HEK293 (cell line): ENCODE measurements at regions not wholly inside any gene's neighbourhood (a gene's known extent, or its start where the extent isn't known, plus 50 kb on each side); places are given as distances from the start of the nearest gene placed in this dataset.

Experiments
- CTCF ChIA-PET: fragments of 350-600 bp; formaldehyde crosslinking; extraction: SDS; loops from one replicate; lab custom pipeline; 2021; ENCODE audit warnings: antibody characterized with exemption; lab: Yijun Ruan, JAX
- POLR2A ChIA-PET: fragments of 300-600 bp; formaldehyde crosslinking; extraction: SDS; loops from one replicate; lab custom pipeline; 2020; ENCODE audit warnings: antibody characterized with exemption, inconsistent platforms; lab: Yijun Ruan, JAX
- H3K27ac ChIP-seq: fragments of 200-500 bp; sonication (Bioruptor generic); 2 replicates; pipeline ENCODE4 v1.5.1; 2014; ENCODE audit warnings: low read depth, low read length, control low read depth, inconsistent platforms; ENCODE audit errors: extremely low read depth
- H3K36me3 ChIP-seq, 2 experiments: fragments of 200-500 bp in 1 of 2; sonication (Bioruptor generic) in 1 of 2; 1 replicate in 1 of 2; 2 replicates in 1 of 2; pipeline ENCODE4 v1.5.1; 2014 to 2017; ENCODE audit warnings: inconsistent platforms in 2 of 2, low read length in 2 of 2; ENCODE audit not compliant: control insufficient read depth in 2 of 2, insufficient read depth in 1 of 2
- H3K4me1 ChIP-seq: fragments of 200-500 bp; sonication (Bioruptor generic); 2 replicates; pipeline ENCODE4 v1.5.1; 2014; ENCODE audit warnings: mild to moderate bottlenecking, low read length, inconsistent platforms; ENCODE audit not compliant: control insufficient read depth, insufficient read depth
- H3K4me3 ChIP-seq: 2 replicates; pipeline ENCODE4 v1.5.1; 2011; ENCODE audit warnings: low read depth, mild to moderate bottlenecking, control low read depth, low read length, moderate library complexity
- H3K9me3 ChIP-seq: fragments of 200-500 bp; sonication (Bioruptor generic); 2 replicates; pipeline ENCODE4 v1.5.1; 2014; ENCODE audit warnings: low read depth, low read length, inconsistent platforms; ENCODE audit not compliant: control insufficient read depth, insufficient read depth
- BCL11A ChIP-seq: fragments of 450-650 bp; formaldehyde crosslinking; IDR thresholded peaks from 2 replicates; pipeline ENCODE4 v1.5.1; 2016; ENCODE audit warnings: low read depth, missing biosample characterization, missing genetic modification characterization
- ELK4 ChIP-seq: IDR thresholded peaks from 2 replicates; pipeline ENCODE4 v1.6.1; 2011; ENCODE audit warnings: mild to moderate bottlenecking, low read depth, low read length, borderline replicate concordance
- KLF1 ChIP-seq: fragments of 450-650 bp; formaldehyde crosslinking; IDR thresholded peaks from 2 replicates; pipeline ENCODE4 v1.5.1; 2016; ENCODE audit warnings: missing biosample characterization, missing genetic modification characterization
- KLF8 ChIP-seq: fragments of 450-650 bp; formaldehyde crosslinking; IDR thresholded peaks from 2 replicates; pipeline ENCODE4 v1.5.1; 2016; ENCODE audit warnings: missing biosample characterization, missing genetic modification characterization
- KLF9 ChIP-seq: fragments of 450-650 bp; formaldehyde crosslinking; IDR thresholded peaks from 2 replicates; pipeline ENCODE4 v1.5.1; 2016; ENCODE audit warnings: missing biosample characterization, missing genetic modification characterization, low read depth
- MEIS1 ChIP-seq: sonication (generic); formaldehyde crosslinking; IDR thresholded peaks from 2 replicates; pipeline ENCODE4 v1.8.1; 2022; ENCODE audit warnings: missing genetic modification reagents, mild to moderate bottlenecking, borderline replicate concordance
- SCRT1 ChIP-seq: fragments of 450-650 bp; formaldehyde crosslinking; IDR thresholded peaks from 2 replicates; pipeline ENCODE4 v1.5.1; 2016; ENCODE audit warnings: missing biosample characterization, missing genetic modification characterization, borderline replicate concordance
- SETDB1 ChIP-seq: IDR thresholded peaks from one replicate; pipeline ENCODE4 v1.6.1; 2017; ENCODE audit warnings: mild to moderate bottlenecking, low read length, moderate library complexity, mixed read lengths; ENCODE audit not compliant: insufficient read length
- WT1 ChIP-seq: fragments of 450-650 bp; formaldehyde crosslinking; IDR thresholded peaks from 2 replicates; pipeline ENCODE4 v1.5.1; 2016; ENCODE audit warnings: missing biosample characterization, missing genetic modification characterization
- ZBTB17 ChIP-seq: fragments of 450-650 bp; formaldehyde crosslinking; IDR thresholded peaks from 2 replicates; pipeline ENCODE4 v1.5.1; 2016; ENCODE audit warnings: missing biosample characterization, missing genetic modification characterization
- ZEB2 ChIP-seq: fragments of 450-650 bp; formaldehyde crosslinking; IDR thresholded peaks from 2 replicates; pipeline ENCODE4 v1.5.1; 2016; ENCODE audit warnings: missing biosample characterization, missing genetic modification characterization
- ZFHX2 ChIP-seq: fragments of 450-650 bp; formaldehyde crosslinking; conservative IDR thresholded peaks from 2 replicates; pipeline ENCODE4 v1.5.1; 2016; ENCODE audit warnings: missing biosample characterization, missing genetic modification characterization
- ZNF221 ChIP-seq: fragments of 450-650 bp; formaldehyde crosslinking; IDR thresholded peaks from 2 replicates; pipeline ENCODE4 v1.5.1; 2017; ENCODE audit warnings: missing biosample characterization, missing genetic modification characterization, borderline replicate concordance
- ZNF426 ChIP-seq: fragments of 450-650 bp; formaldehyde crosslinking; IDR thresholded peaks from 2 replicates; pipeline ENCODE4 v1.5.1; 2017; ENCODE audit warnings: missing biosample characterization, missing genetic modification characterization, mild to moderate bottlenecking, inconsistent platforms, moderate library complexity
- ZNF48 ChIP-seq: fragments of 450-650 bp; formaldehyde crosslinking; IDR thresholded peaks from 2 replicates; pipeline ENCODE4 v1.5.1; 2016; ENCODE audit warnings: missing biosample characterization, missing genetic modification characterization
- ZNF529 ChIP-seq: fragments of 450-650 bp; formaldehyde crosslinking; IDR thresholded peaks from 2 replicates; pipeline ENCODE4 v1.5.1; 2017; ENCODE audit warnings: missing genetic modification characterization, missing biosample characterization; ENCODE audit not compliant: insufficient replicate concordance
- ZNF561 ChIP-seq: fragments of 450-650 bp; IDR thresholded peaks from 2 replicates; pipeline ENCODE4 v1.5.1; 2018; ENCODE audit warnings: missing biosample characterization, missing genetic modification characterization, borderline replicate concordance
- ZNF621 ChIP-seq: fragments of 450-650 bp; formaldehyde crosslinking; IDR thresholded peaks from 2 replicates; pipeline ENCODE4 v1.5.1; 2017; ENCODE audit warnings: missing biosample characterization, missing genetic modification characterization
- ZNF677 ChIP-seq: fragments of 450-650 bp; IDR thresholded peaks from 2 replicates; pipeline ENCODE4 v1.5.0; 2018; ENCODE audit warnings: missing biosample characterization, mild to moderate bottlenecking, missing genetic modification characterization, moderate library complexity
- ZNF707 ChIP-seq: fragments of 450-650 bp; formaldehyde crosslinking; IDR thresholded peaks from 2 replicates; pipeline ENCODE4 v1.5.1; 2016; ENCODE audit warnings: missing biosample characterization, missing genetic modification characterization
- ZNF768 ChIP-seq: fragments of 450-650 bp; formaldehyde crosslinking; IDR thresholded peaks from 2 replicates; pipeline ENCODE4 v1.5.1; 2018; ENCODE audit warnings: missing biosample characterization, mild to moderate bottlenecking, missing genetic modification characterization
- ZNF830 ChIP-seq: fragments of 450-650 bp; IDR thresholded peaks from 2 replicates; pipeline ENCODE4 v1.5.0; 2018; ENCODE audit warnings: missing biosample characterization, missing genetic modification characterization, low read depth, mild to moderate bottlenecking, moderate library complexity
- TF ChIP-seq, protein P1 (sequence below): fragments of 450-650 bp; formaldehyde crosslinking; IDR thresholded peaks from 2 replicates; pipeline ENCODE4 v1.5.1; 2016; ENCODE audit warnings: missing biosample characterization, missing genetic modification characterization, borderline replicate concordance
- TF ChIP-seq, protein P2 (sequence below): fragments of 450-650 bp; formaldehyde crosslinking; IDR thresholded peaks from 2 replicates; pipeline ENCODE4 v1.5.1; 2016; ENCODE audit warnings: missing biosample characterization, missing genetic modification characterization

GRCh38 chr16:85332175-85332574, 219.9 kb upstream of the CIBAR2 start:
- CTCF ChIA-PET: interaction anchor here (0.9 kb wide), 1 partner anchor 15 kb away, joined by 4 read pairs; no protein-coding TSS in a partner anchor
- no peak overlapping the region for H3K27ac ChIP-seq
- H3K4me1 ChIP-seq: peaks cover 17% of the 10 kb centered on the region
- TF ChIP-seq KLF9 (tag by site-specific recombination) (no peak), ZNF768 (tag by site-specific recombination) (0 out of 2 replicates have a peak, but pooled peaks have one; percentile 17), ZFHX2 (tag by site-specific recombination) (no peak)
- no peaks in the 10 kb centered on the region for H3K36me3 ChIP-seq
- POLR2A ChIA-PET: no interaction called here
- no peaks in the 10 kb centered on the region for H3K9me3 ChIP-seq
- no peak overlapping the region for H3K4me3 ChIP-seq

- H3K9me3 ChIP-seq: no peaks in the 10 kb centered on the region
- POLR2A ChIA-PET: no interaction called here
- CTCF ChIA-PET: interaction anchor here (0.5 to 1.3 kb wide), 3 partner anchors 9 to 385 kb away, joined by 3 to 4 read pairs (median 3); no protein-coding TSS in a partner anchor
- no peak overlapping the region for H3K4me3 ChIP-seq
- H3K36me3 ChIP-seq: no peaks in the 10 kb centered on the region
- H3K4me1 ChIP-seq: peaks cover 17% of the 10 kb centered on the region
- no peak overlapping the region for H3K27ac ChIP-seq
- TF ChIP-seq ZNF529 (tag by site-specific recombination): no peak
- TF ChIP-seq ZNF830 (tag by site-specific recombination): no peak
- no peak for TF ChIP-seq ZNF48 (tag by site-specific recombination)
- TF ChIP-seq, protein P1, sequence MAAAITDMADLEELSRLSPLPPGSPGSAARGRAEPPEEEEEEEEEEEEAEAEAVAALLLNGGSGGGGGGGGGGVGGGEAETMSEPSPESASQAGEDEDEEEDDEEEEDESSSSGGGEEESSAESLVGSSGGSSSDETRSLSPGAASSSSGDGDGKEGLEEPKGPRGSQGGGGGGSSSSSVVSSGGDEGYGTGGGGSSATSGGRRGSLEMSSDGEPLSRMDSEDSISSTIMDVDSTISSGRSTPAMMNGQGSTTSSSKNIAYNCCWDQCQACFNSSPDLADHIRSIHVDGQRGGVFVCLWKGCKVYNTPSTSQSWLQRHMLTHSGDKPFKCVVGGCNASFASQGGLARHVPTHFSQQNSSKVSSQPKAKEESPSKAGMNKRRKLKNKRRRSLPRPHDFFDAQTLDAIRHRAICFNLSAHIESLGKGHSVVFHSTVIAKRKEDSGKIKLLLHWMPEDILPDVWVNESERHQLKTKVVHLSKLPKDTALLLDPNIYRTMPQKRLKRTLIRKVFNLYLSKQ (tag by site-specific recombination): no peak
- TF ChIP-seq ELK4: no peak
- no peak for TF ChIP-seq ZNF561 (tag by site-specific recombination)
- no peak for TF ChIP-seq ZNF707
- no peak for TF ChIP-seq BCL11A
- TF ChIP-seq SETDB1: no peak
- TF ChIP-seq, protein P2, sequence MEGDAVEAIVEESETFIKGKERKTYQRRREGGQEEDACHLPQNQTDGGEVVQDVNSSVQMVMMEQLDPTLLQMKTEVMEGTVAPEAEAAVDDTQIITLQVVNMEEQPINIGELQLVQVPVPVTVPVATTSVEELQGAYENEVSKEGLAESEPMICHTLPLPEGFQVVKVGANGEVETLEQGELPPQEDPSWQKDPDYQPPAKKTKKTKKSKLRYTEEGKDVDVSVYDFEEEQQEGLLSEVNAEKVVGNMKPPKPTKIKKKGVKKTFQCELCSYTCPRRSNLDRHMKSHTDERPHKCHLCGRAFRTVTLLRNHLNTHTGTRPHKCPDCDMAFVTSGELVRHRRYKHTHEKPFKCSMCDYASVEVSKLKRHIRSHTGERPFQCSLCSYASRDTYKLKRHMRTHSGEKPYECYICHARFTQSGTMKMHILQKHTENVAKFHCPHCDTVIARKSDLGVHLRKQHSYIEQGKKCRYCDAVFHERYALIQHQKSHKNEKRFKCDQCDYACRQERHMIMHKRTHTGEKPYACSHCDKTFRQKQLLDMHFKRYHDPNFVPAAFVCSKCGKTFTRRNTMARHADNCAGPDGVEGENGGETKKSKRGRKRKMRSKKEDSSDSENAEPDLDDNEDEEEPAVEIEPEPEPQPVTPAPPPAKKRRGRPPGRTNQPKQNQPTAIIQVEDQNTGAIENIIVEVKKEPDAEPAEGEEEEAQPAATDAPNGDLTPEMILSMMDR (tag by site-specific recombination): no peak
- no peak for TF ChIP-seq KLF8 (tag by site-specific recombination)
- no peak for TF ChIP-seq ZNF221 (tag by site-specific recombination)
- TF ChIP-seq ZEB2 (tag by site-specific recombination): no peak
Measured at GRCh38 chr16:85333337-85333736, 221.1 kb upstream of the CIBAR2 start.

GRCh38 chr16:85333744-85334640, 221.7 kb upstream of the CIBAR2 start:
- Histone ChIP-seq H3K27ac (no peak overlapping the region), H3K4me3 (no peak overlapping the region), H3K9me3 (no peaks in the 10 kb centered on the region), H3K36me3 (no peaks in the 10 kb centered on the region), H3K4me1 (peaks cover 13% of the 10 kb centered on the region)
- CTCF ChIA-PET: interaction anchor here (0.7 to 1.3 kb wide), 4 partner anchors 8 to 92 kb away, joined by 3 read pairs; no protein-coding TSS in a partner anchor
- POLR2A ChIA-PET: no interaction called here
- TF ChIP-seq ZBTB17 (tag by site-specific recombination): peak; percentile 38; the same call in 1 of the 2 replicates
- no peak for TF ChIP-seq ZNF707
- no peak for TF ChIP-seq MEIS1 (CRISPR knock-in tag)
- TF ChIP-seq, protein P2 (tag by site-specific recombination): peak; percentile 16; the same call in 1 of the 2 replicates
- no peak for TF ChIP-seq SCRT1 (tag by site-specific recombination)
- no peak for TF ChIP-seq WT1
- TF ChIP-seq ZNF426: no peak
- TF ChIP-seq ZNF621 (tag by site-specific recombination): no peak
- TF ChIP-seq ZNF677 (tag by site-specific recombination): no peak
- no peak for TF ChIP-seq KLF1 (tag by site-specific recombination)
- TF ChIP-seq KLF9 (tag by site-specific recombination): no peak
